ENCODE measurements at regions not wholly inside any gene's neighbourhood (a gene's known extent, or its start where the extent isn't known, plus 50 kb on each side); places are given as distances from the start of the nearest gene placed in this dataset.

GRCh38 chr13:108470921-108471320 lies 158.5 kb upstream of the MYO16 start:
- TF ChIP-seq, protein P1, sequence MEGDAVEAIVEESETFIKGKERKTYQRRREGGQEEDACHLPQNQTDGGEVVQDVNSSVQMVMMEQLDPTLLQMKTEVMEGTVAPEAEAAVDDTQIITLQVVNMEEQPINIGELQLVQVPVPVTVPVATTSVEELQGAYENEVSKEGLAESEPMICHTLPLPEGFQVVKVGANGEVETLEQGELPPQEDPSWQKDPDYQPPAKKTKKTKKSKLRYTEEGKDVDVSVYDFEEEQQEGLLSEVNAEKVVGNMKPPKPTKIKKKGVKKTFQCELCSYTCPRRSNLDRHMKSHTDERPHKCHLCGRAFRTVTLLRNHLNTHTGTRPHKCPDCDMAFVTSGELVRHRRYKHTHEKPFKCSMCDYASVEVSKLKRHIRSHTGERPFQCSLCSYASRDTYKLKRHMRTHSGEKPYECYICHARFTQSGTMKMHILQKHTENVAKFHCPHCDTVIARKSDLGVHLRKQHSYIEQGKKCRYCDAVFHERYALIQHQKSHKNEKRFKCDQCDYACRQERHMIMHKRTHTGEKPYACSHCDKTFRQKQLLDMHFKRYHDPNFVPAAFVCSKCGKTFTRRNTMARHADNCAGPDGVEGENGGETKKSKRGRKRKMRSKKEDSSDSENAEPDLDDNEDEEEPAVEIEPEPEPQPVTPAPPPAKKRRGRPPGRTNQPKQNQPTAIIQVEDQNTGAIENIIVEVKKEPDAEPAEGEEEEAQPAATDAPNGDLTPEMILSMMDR (IDR thresholded peaks at IDR 0.05; ENCODE audit: poor library complexity), result no peak
- no peak for TF ChIP-seq EZH2 (IDR thresholded peaks at IDR 0.05; ENCODE audit: borderline replicate concordance)
